H7 (cell line): ENCODE measurements at regions not wholly inside any gene's neighbourhood (a gene's known extent, or its start where the extent isn't known, plus 50 kb on each side); places are given as distances from the start of the nearest gene placed in this dataset.

Experiments used
- DNase-seq: peaks from one replicate; pipeline ENCODE4 v3.0.0; 2012
- H3K27me3 ChIP-seq: 2 replicates; pipeline ENCODE4 v1.6.0; 2011; ENCODE audit warnings: mild to moderate bottlenecking, low read length; ENCODE audit not compliant: control insufficient read depth, insufficient read depth
- H3K36me3 ChIP-seq: replicated peaks from 2 replicates; pipeline ENCODE4 v1.5.1; 2011; ENCODE audit warnings: low read length; ENCODE audit not compliant: control insufficient read depth, insufficient read depth
- H3K4me3 ChIP-seq: 2 replicates; pipeline ENCODE4 v1.5.1; 2011; ENCODE audit warnings: low read depth, mild to moderate bottlenecking, control low read depth, low read length, moderate library complexity; ENCODE audit not compliant: insufficient read depth

DNA sequence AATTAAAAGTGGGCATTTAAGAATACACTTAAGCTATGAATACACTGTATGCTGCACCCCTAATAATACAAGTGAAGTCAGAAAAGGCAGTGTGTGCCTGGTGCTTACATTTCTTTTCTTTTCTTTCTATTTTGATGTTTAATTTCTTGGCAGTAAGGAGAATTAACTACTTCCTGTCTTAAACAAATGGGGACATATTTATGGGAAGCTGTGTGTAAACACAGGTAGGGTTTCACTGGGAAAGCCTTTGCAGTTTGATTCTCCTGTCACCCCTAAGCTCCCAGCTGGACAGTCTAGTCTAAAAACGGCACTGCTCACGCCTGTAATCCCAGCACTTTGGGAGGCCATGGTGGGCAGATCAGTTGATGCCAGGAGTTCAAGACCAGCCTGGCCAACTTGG lies 146.0 kb downstream of the MIS18A start:
- no peak for DNase-seq
- Histone ChIP-seq H3K27me3 (no peaks in the 10 kb centered on the region), H3K36me3 (no peaks in the 10 kb centered on the region), H3K4me3 (no peak overlapping the region)

DNA sequence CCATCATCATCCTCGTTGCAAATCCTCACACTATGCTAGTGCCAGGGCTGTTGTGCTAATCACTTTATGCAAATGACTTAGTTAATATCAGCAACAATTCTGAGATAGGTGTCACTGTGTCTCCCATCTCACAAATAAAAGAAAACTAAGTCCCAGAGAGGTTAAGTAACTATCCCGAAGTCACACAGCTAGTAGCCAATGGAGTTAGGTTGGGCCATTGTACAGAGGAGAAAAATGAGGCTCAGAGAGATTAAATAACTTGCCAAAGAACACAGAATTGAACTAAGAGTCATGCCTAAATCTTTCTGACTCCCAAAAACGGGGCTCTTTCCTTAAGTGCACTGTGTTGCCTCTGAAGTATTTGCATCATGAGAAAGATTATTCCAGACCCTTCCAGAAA lies 146.4 kb downstream of the MIS18A start:
- no peaks in the 10 kb centered on the region for H3K27me3 ChIP-seq
- DNase-seq, result no peak
- no peaks in the 10 kb centered on the region for H3K36me3 ChIP-seq
- H3K4me3 ChIP-seq, result no peak overlapping the region

GRCh38 chr21:32131960-32132359 lies 146.9 kb downstream of the MIS18A start:
- H3K4me3 ChIP-seq, result no peak overlapping the region
- H3K27me3 ChIP-seq, result no peaks in the 10 kb centered on the region
- no peaks in the 10 kb centered on the region for H3K36me3 ChIP-seq
- DNase-seq, result no peak

DNA sequence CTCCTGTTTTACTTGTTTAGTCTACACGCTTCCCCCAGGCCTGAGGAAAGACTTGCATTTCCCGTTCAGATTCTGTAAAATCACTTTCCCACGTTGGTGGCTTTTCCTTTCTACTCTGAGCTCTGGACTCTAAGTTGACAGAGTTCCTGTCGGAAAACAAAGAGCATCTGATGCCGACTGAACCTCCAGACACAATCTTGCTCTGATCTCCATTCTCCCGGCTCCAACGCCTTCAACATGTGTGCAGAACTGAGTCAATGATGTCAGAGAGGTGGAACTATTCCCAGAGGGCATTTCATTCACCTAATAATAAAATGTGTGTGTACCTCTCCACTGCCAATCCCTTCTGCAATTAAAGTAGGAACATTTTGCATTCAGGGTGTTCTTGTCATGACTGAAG lies 147.7 kb downstream of the MIS18A start:
- no peak for DNase-seq

GRCh38 chr21:32130031-32130891 lies 148.6 kb downstream of the MIS18A start:
- Histone ChIP-seq H3K27me3 (no peaks in the 10 kb centered on the region), H3K36me3 (no peaks in the 10 kb centered on the region), H3K4me3 (no peak overlapping the region)
- no peak for DNase-seq

More for the DNA sequence above, 147.7 kb downstream of the MIS18A start:
- Histone ChIP-seq H3K27me3 (no peaks in the 10 kb centered on the region), H3K4me3 (no peak overlapping the region), H3K36me3 (no peaks in the 10 kb centered on the region)

DNA sequence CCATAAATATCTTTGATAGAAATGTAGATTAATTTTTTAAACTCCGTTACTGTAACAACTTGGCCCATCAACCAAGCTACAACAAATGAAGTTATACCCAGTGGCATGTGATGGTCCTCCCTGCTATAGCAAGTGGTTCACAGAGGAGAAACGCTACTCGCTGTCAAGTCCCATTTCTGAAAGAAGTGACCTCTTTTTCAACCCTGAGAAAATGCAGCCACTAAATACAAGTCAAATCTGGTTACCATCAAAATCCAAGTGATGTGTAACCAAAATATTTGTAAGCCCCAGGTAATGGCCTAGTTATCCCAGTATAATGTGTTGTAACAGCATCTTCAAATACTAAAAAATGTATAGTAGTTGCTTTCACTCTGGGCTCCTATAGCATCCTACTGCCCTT lies 151.8 kb downstream of the MIS18A start:
- DNase-seq, result no peak
- no peaks in the 10 kb centered on the region for H3K36me3 ChIP-seq
- H3K4me3 ChIP-seq, result no peak overlapping the region
- no peaks in the 10 kb centered on the region for H3K27me3 ChIP-seq

DNA sequence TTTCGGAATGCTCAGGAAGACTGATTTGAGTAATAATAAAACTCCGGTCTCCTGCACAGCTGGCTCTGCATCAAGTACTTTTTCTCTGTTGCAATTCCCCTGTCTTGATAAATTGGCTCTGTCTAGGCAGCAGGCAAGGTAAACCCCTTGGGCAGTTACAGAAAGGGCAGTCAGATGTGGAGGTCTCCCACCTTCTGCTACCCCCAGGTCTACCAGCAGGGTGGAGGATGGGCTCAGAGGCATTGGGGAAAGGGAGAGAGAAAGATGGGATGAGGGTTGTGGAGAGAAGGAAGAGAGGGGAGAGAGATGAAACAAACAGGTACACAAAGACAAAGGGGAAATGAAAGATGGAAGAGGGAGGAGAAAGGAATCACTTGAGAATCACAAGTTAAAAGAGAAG lies 156.8 kb downstream of the MIS18A start:
- Histone ChIP-seq H3K4me3 (no peak overlapping the region), H3K36me3 (no peaks in the 10 kb centered on the region), H3K27me3 (no peaks in the 10 kb centered on the region)
- peak; percentile 25 for DNase-seq

- no peaks in the 10 kb centered on the region for H3K36me3 ChIP-seq
- H3K27me3 ChIP-seq, result no peaks in the 10 kb centered on the region
- no peak overlapping the region for H3K4me3 ChIP-seq
- no peak for DNase-seq
Measured at GRCh38 chr21:32120230-32120629, 158.6 kb downstream of the MIS18A start.

GRCh38 chr21:32119811-32120210 lies 159.0 kb downstream of the MIS18A start:
- no peaks in the 10 kb centered on the region for H3K27me3 ChIP-seq
- H3K36me3 ChIP-seq, result no peaks in the 10 kb centered on the region
- no peak for DNase-seq
- H3K4me3 ChIP-seq, result no peak overlapping the region

- no peaks in the 10 kb centered on the region for H3K27me3 ChIP-seq
- DNase-seq, result no peak
Measured at GRCh38 chr21:32119389-32119788, 159.5 kb downstream of the MIS18A start.

GRCh38 chr21:32114419-32115035 lies 164.3 kb downstream of the MIS18A start:
- Histone ChIP-seq H3K36me3 (no peaks in the 10 kb centered on the region), H3K4me3 (no peak overlapping the region), H3K27me3 (no peaks in the 10 kb centered on the region)
- no peak for DNase-seq

More at GRCh38 chr21:32119389-32119788, 159.5 kb downstream of the MIS18A start:
- Histone ChIP-seq H3K4me3 (no peak overlapping the region), H3K36me3 (no peaks in the 10 kb centered on the region)

- DNase-seq, result no peak
- Histone ChIP-seq H3K4me3 (no peak overlapping the region), H3K27me3 (no peaks in the 10 kb centered on the region), H3K36me3 (no peaks in the 10 kb centered on the region)
Measured at GRCh38 chr21:32113486-32113885, 165.4 kb downstream of the MIS18A start.

DNA sequence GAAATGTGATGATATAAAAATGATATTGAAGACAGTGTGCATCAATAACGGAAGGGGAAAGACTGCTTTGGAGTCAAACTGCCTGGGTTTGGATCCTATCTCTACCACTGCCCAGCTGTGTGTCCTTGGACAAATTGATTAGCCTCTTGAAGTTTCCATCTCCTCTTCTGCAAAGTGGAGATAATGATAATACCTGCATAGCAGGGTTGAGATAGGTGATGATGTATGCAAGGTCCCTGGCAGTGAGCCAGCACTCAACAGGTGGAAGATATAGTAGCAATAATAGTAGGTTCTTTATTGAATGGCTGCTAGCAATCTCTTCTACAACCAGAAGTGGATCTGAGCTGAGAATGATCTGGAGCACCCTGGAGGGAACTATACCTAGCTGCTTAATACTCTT lies 166.7 kb downstream of the MIS18A start:
- DNase-seq, result no peak
- Histone ChIP-seq H3K4me3 (no peak overlapping the region), H3K27me3 (no peaks in the 10 kb centered on the region), H3K36me3 (no peaks in the 10 kb centered on the region)

DNA sequence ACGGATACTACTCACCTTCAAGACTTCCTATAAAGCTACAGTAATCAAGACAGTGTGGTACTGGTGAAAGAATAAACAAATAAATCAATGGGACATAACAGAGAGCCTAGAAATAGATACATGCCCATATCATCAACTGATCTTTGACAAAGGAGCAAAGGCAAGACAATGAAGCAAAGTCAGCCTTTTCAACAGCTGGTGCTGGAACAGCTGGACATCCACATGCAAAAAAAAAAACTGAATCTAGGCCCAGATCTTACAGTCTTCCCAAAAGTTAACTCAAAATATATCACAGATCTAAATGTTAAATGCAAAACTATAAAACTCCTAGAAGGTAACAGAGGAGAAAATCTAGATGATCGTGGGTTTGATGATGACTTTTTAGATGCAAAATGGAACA lies 170.3 kb downstream of the MIS18A start:
- Histone ChIP-seq H3K36me3 (no peaks in the 10 kb centered on the region), H3K27me3 (no peaks in the 10 kb centered on the region), H3K4me3 (no peak overlapping the region)
- DNase-seq, result no peak

DNA sequence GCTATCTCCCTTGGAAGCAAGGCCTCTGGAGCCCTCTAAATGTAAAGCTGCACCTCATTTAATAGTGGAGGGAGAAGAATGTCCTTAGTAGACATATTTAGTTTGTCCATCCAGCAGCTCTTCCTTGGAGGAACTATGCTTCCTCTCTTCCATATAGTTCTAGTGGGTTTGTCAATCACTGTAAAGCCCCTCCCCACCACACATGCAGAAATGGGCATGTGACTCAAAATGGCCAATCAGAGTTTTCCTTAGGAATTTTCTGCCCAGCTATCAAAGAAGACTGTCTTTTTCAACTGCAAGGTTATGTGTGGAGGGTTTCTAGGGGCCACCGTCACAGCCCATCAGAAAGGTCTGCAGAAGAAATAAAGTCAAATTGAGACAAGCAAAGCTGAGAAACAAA lies 175.5 kb downstream of the MIS18A start:
- no peaks in the 10 kb centered on the region for H3K27me3 ChIP-seq
- no peaks in the 10 kb centered on the region for H3K36me3 ChIP-seq
- H3K4me3 ChIP-seq, result no peak overlapping the region
- DNase-seq, result no peak
